Endothelial cell of umbilical vein (primary cell): ENCODE measurements at regions not wholly inside any gene's neighbourhood (a gene's known extent, or its start where the extent isn't known, plus 50 kb on each side); places are given as distances from the start of the nearest gene placed in this dataset.

Experiments
- BruUV-seq: library from RNA; stranded (reverse); fragments of 400-500 nt; replicated peaks from 2 replicates; lab custom pipeline; 2021; lab: Mats Ljungman, UMichigan
- CTCF ChIA-PET: fragments of 300-600, 350-600 bp; sonication (Branson Sonifier 250); formaldehyde crosslinking; loops from one replicate; lab custom pipeline; 2021; ENCODE audit warnings: antibody characterized with exemption, inconsistent platforms; lab: Charles Lee
- POLR2A ChIA-PET: fragments of 300-600, 350-600 bp; sonication (Branson Sonifier 250); formaldehyde crosslinking; loops from one replicate; lab custom pipeline; 2021; ENCODE audit warnings: antibody characterized with exemption, inconsistent platforms; lab: Charles Lee
- DNase-seq: peaks from one replicate; pipeline ENCODE4 v3.0.0-alpha.2; 2011; ENCODE audit warnings: low read depth, low spot score
- FAIRE-seq: peaks from 2 replicates; lab custom pipeline; 2011; peaks lifted over from hg19 to GRCh38; lab: Jason Lieb, UNC
- H2AFZ ChIP-seq: 2 replicates; pipeline ENCODE4 v1.6.0; 2012; ENCODE audit warnings: low read depth, low read length, control low read depth, inconsistent platforms
- H3K27ac ChIP-seq: 2 replicates; pipeline ENCODE4 v1.5.1; 2011; ENCODE audit warnings: low read depth, mild to moderate bottlenecking, control low read depth, low read length, moderate library complexity; ENCODE audit not compliant: insufficient read depth
- H3K27me3 ChIP-seq, 2 experiments: 2 replicates each; pipeline versions ENCODE4 v1.6.0 to v1.6.1; 2011; ENCODE audit warnings: low read length in 2 of 2, mixed read lengths in 1 of 2; ENCODE audit not compliant: control insufficient read depth in 2 of 2, insufficient read depth in 2 of 2
- H3K36me3 ChIP-seq, 2 experiments: 2 replicates in 1 of 2; 3 replicates in 1 of 2; pipeline ENCODE4 v1.5.1; 2011; ENCODE audit warnings: low read length in 2 of 2, mild to moderate bottlenecking in 1 of 2, moderate library complexity in 1 of 2; ENCODE audit not compliant: control insufficient read depth in 2 of 2, insufficient read depth in 2 of 2; ENCODE audit errors: extremely low read depth in 1 of 2
- H3K4me1 ChIP-seq: 3 replicates; pipeline ENCODE4 v1.5.1; 2011; ENCODE audit warnings: mild to moderate bottlenecking, low read length; ENCODE audit not compliant: control insufficient read depth, insufficient read depth; ENCODE audit errors: extremely low read depth
- H3K4me2 ChIP-seq: 2 replicates; pipeline ENCODE4 v1.6.1; 2011; ENCODE audit warnings: low read length, control low read depth, mixed read lengths; ENCODE audit not compliant: insufficient read depth
- H3K4me3 ChIP-seq, 3 experiments: fragments of 200-600 bp in 1 of 3; sonication (generic), shearing (Covaris generic) in 1 of 3; replicated peaks in 1 of 3; 2 replicates each; pipeline ENCODE4 v1.5.1; 2011 to 2016; ENCODE audit warnings: control low read depth in 3 of 3, low read length in 3 of 3, mild to moderate bottlenecking in 2 of 3, inconsistent platforms in 1 of 3, low read depth in 1 of 3, moderate library complexity in 1 of 3; ENCODE audit not compliant: insufficient read depth in 1 of 3
- H3K79me2 ChIP-seq: 2 replicates; pipeline ENCODE4 v1.6.0; 2012; ENCODE audit warnings: low read length, inconsistent platforms; ENCODE audit not compliant: control insufficient read depth, insufficient read depth
- H3K9ac ChIP-seq: replicated peaks from 2 replicates; pipeline ENCODE3; 2011; ENCODE audit warnings: low read length, control low read depth; ENCODE audit not compliant: insufficient read depth; ENCODE audit errors: extremely low read depth
- H3K9me1 ChIP-seq: replicated peaks from 3 replicates; pipeline ENCODE4 v1.6.0; 2011; ENCODE audit warnings: mild to moderate bottlenecking, low read length; ENCODE audit not compliant: control insufficient read depth, insufficient read depth; ENCODE audit errors: extremely low read depth
- H3K9me3 ChIP-seq: replicated peaks from 2 replicates; pipeline ENCODE4 v1.5.1; 2012; ENCODE audit warnings: low read length, inconsistent platforms; ENCODE audit not compliant: control insufficient read depth, insufficient read depth
- H4K20me1 ChIP-seq: replicated peaks from 2 replicates; pipeline ENCODE3; 2011; ENCODE audit warnings: mild to moderate bottlenecking, low read length; ENCODE audit not compliant: control insufficient read depth, insufficient read depth; ENCODE audit errors: extremely low read depth
- CTCF ChIP-seq, 2 donors: IDR thresholded peaks; 1 replicate in 1 of 2; 2 replicates in 1 of 2; pipeline ENCODE4 v1.5.1; 2011; ENCODE audit warnings: low read length in 2 of 2, mild to moderate bottlenecking in 2 of 2, moderate library complexity in 2 of 2, control low read depth in 1 of 2, inconsistent platforms in 1 of 2, low read depth in 1 of 2; ENCODE audit not compliant: insufficient read depth in 1 of 2; ENCODE audit errors: extremely low read depth in 1 of 2
- EZH2 ChIP-seq: IDR thresholded peaks from 2 replicates; pipeline ENCODE4 v1.6.1; 2012; ENCODE audit warnings: borderline replicate concordance, low read depth, mild to moderate bottlenecking, moderate library complexity, low read length, inconsistent platforms; ENCODE audit not compliant: severe bottlenecking
- FOS ChIP-seq: IDR thresholded peaks from 2 replicates; pipeline ENCODE4 v1.6.1; 2011; ENCODE audit warnings: mild to moderate bottlenecking, low read length, moderate library complexity, borderline replicate concordance; ENCODE audit not compliant: insufficient read depth
- GATA2 ChIP-seq: IDR thresholded peaks from 2 replicates; pipeline ENCODE4 v1.7.0; 2011; ENCODE audit warnings: low read depth, mild to moderate bottlenecking, moderate library complexity, mixed read lengths, low read length; ENCODE audit not compliant: insufficient read length, insufficient read depth
- JUN ChIP-seq: IDR thresholded peaks from 2 replicates; pipeline ENCODE4 v1.6.1; 2011; ENCODE audit warnings: borderline replicate concordance, low read depth; ENCODE audit not compliant: insufficient read length, insufficient read depth
- MAX ChIP-seq: IDR thresholded peaks from 2 replicates; pipeline ENCODE4 v1.6.1; 2011; ENCODE audit not compliant: insufficient read depth, insufficient read length
- MYC ChIP-seq: IDR thresholded peaks from one replicate; pipeline ENCODE4 v1.6.1; 2011; ENCODE audit warnings: mild to moderate bottlenecking, low read depth, low read length
- POLR2A ChIP-seq: IDR thresholded peaks from 2 replicates; pipeline ENCODE4 v1.6.1; 2012; ENCODE audit warnings: low read depth, mild to moderate bottlenecking, control low read depth, low read length
- POLR2AphosphoS5 ChIP-seq: IDR thresholded peaks from 2 replicates; pipeline ENCODE4 v1.6.1; 2012; ENCODE audit warnings: low read depth, mild to moderate bottlenecking, control low read depth, low read length, moderate library complexity; ENCODE audit not compliant: insufficient read depth
- dilution Hi-C: fragments of 300-500 bp; cut with MboI; formaldehyde crosslinking; loops from one replicate; pipeline ENCODE4 v1.15.0; 2019; ENCODE audit warnings: low sequenced_read_pairs; ENCODE audit not compliant: extremely low pct_ligation_motif_present
- intact Hi-C: fragments of 100-400 bp; cut with micrococcal nuclease; formaldehyde crosslinking; loops from one replicate; pipeline ENCODE4 v1.10.0; 2022

- Histone ChIP-seq H3K27me3 (no peaks in the 10 kb centered on the region), H3K4me1 (peaks cover 15% of the 10 kb centered on the region), H3K4me2 (no peak overlapping the region), H3K27ac (no peak overlapping the region), H2AFZ (no peak overlapping the region), H4K20me1 (no peaks in the 10 kb centered on the region), H3K79me2 (no peaks in the 10 kb centered on the region), H3K36me3 (no peaks in the 10 kb centered on the region), H3K9me3 (no peaks in the 10 kb centered on the region), H3K9ac (no peak overlapping the region), H3K4me3 (no peak overlapping the region), H3K9me1 (no peaks in the 10 kb centered on the region)
- no TSS peak for BruUV-seq
- POLR2A ChIA-PET: no interaction called here
- TF ChIP-seq CTCF (IDR thresholded peaks at IDR 0.05; ENCODE audit: extremely low read depth in 1 of 2, insufficient read depth in 1 of 2, low read depth in 1 of 2, low read length in 2 of 2) (no peak), EZH2 (no peak), MYC (no peak), POLR2AphosphoS5 (no peak), POLR2A (no peak), FOS (no peak), JUN (no peak), GATA2 (no peak), MAX (no peak)
- no peak for DNase-seq
- intact Hi-C loops: no loop called here
- CTCF ChIA-PET: interaction anchor here (1.4 to 2.1 kb wide), 2 partner anchors 11 to 13 kb away, joined by 3 to 9 read pairs; no protein-coding TSS in a partner anchor
- dilution Hi-C loops: no loop called here
- FAIRE-seq: no peak
Measured at GRCh38 chr7:116418524-116418923, 81.0 kb upstream of the CAV2 start.
